ENCODE measurements at regions not wholly inside any gene's neighbourhood (a gene's known extent, or its start where the extent isn't known, plus 50 kb on each side); places are given as distances from the start of the nearest gene placed in this dataset.

- TF ChIP-seq L3MBTL2 (conservative IDR thresholded peaks at IDR 0.05) (no peak), FOXK2 (IDR thresholded peaks at IDR 0.05) (no peak), FOXA1 (IDR thresholded peaks at IDR 0.05) (no peak), SP1 (IDR thresholded peaks at IDR 0.05) (no peak), SUZ12 (IDR thresholded peaks at IDR 0.05) (no peak)
Observed at GRCh38 chr2:221308507-221309066, 263.5 kb downstream of the EPHA4 start.

Measured in HEK293T (cell line).